Loucy (cell line): ENCODE measurements at regions not wholly inside any gene's neighbourhood (a gene's known extent, or its start where the extent isn't known, plus 50 kb on each side); places are given as distances from the start of the nearest gene placed in this dataset.

ENCODE experiments used
- CTCF ChIP-seq: fragments of 200-600 bp; sonication (generic); conservative IDR thresholded peaks from 2 replicates; pipeline ENCODE4 v1.5.1; 2014; ENCODE audit warnings: mild to moderate bottlenecking, antibody characterized with exemption, low read length
- EZH2phosphoT487 ChIP-seq: fragments of 200-600 bp; IDR thresholded peaks from 2 replicates; pipeline ENCODE4 v1.6.1; 2018; ENCODE audit warnings: antibody characterized with exemption, mild to moderate bottlenecking, moderate library complexity, borderline replicate concordance

DNA sequence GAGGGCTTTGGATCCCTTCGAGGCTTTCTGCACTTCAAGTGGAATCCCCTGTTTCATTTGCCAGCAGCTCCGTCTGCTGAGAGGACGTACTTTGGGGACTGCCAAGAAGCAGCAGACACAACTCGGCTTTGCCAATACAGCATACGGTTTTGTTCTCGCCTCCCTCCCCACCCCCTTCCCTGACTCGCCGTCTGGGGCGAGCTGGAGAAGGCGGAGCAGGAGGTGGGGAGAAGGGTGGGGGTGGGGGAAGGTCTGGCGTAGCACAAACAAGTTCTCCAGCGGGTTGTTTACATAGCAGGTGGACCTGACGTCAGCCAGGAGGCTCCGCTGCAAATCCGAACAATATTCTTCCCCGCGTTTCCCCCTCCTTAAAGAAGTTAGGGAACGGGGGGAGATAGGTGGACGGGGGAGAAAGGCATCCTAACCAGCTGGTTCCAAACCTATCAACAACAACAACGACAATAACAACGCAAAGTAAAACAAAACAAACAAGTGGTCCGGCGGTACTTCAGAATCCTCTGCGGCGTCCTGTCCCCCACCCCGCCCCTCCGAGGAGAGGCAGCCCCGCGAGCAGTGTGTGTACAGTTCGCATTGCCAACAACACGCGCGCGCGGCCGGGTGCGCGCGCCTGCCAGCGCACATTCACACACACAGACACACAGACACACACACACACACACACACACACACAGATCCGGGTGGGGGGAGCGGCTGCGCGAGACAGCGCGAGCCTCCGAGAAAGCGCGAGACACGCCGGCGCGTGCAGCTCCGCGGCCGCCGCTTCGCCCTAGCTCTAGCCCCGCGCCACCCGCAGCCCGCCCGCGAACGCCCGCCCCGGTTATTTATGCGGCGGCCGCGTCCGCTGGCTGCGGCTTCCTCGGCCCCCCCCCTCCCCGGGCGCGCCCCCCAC is 167.0 kb upstream of the PPP1R3A start:
- no peak for TF ChIP-seq CTCF
- TF ChIP-seq EZH2phosphoT487: no peak
